HepG2 (cell line): ENCODE measurements at regions not wholly inside any gene's neighbourhood (a gene's known extent, or its start where the extent isn't known, plus 50 kb on each side); places are given as distances from the start of the nearest gene placed in this dataset.

ENCODE experiments used
- ATAC-seq: fragments of 200-7000 bp; cut with Tn5 transposase; 3 replicates; pipeline ENCODE4 v1.9.1; 2020; ENCODE audit warnings: mild to moderate bottlenecking, moderate library complexity
- BruUV-seq: library from RNA; stranded (reverse); fragments of 400-500 nt; replicated peaks from 2 replicates; lab custom pipeline; 2021; lab: Mats Ljungman, UMichigan
- CTCF ChIA-PET: fragments of 300-600 bp; formaldehyde crosslinking; extraction: SDS; loops from one replicate; lab custom pipeline; 2021; ENCODE audit warnings: low total read pairs, inconsistent platforms, low intra/inter-chr PET ratio; lab: Yijun Ruan, JAX
- POLR2A ChIA-PET: fragments of 350-600 bp; sonication (Branson Sonifier 250); formaldehyde crosslinking; loops from one replicate; lab custom pipeline; 2020; ENCODE audit warnings: antibody characterized with exemption, inconsistent platforms; lab: Yijun Ruan, JAX
- DNase-seq: peaks from one replicate; pipeline ENCODE4 v3.0.0-alpha.2; 2015; ENCODE audit warnings: low spot score
- FAIRE-seq: peaks from 3 replicates; lab custom pipeline; 2011; peaks lifted over from hg19 to GRCh38; lab: Jason Lieb, UNC
- H2AFZ ChIP-seq: one replicate; pipeline ENCODE4 v1.6.1; 2011; ENCODE audit warnings: low read length, inconsistent platforms
- H3K27ac ChIP-seq: fragments of 300-600 bp; 3 replicates; pipeline ENCODE4 v1.8.0; 2011; ENCODE audit warnings: mixed run types, mild to moderate bottlenecking, mixed read lengths, low read length, inconsistent platforms; ENCODE audit not compliant: insufficient read depth; ENCODE audit errors: extremely low read length
- H3K27me3 ChIP-seq, 2 experiments: fragments of 200-600 bp in 1 of 2; 2 replicates in 1 of 2; 3 replicates in 1 of 2; pipeline versions ENCODE4 v1.6.0 to v1.8.0; 2011; ENCODE audit warnings: low read length in 2 of 2, mild to moderate bottlenecking in 2 of 2, moderate library complexity in 2 of 2, inconsistent platforms in 1 of 2; ENCODE audit not compliant: insufficient read depth in 2 of 2, control insufficient read depth in 1 of 2
- H3K36me3 ChIP-seq, 2 experiments: fragments of 200-600 bp in 1 of 2; replicated peaks in 1 of 2; 2 replicates in 1 of 2; 3 replicates in 1 of 2; pipeline versions ENCODE4 v1.5.1 to v1.8.0; 2011; ENCODE audit warnings: low read length in 2 of 2, inconsistent platforms in 1 of 2; ENCODE audit not compliant: insufficient read depth in 2 of 2, control insufficient read depth in 1 of 2
- H3K4me1 ChIP-seq: 2 replicates; pipeline ENCODE4 v1.5.1; 2012; ENCODE audit warnings: low read length, inconsistent platforms; ENCODE audit not compliant: insufficient read depth
- H3K4me2 ChIP-seq: 2 replicates; pipeline ENCODE4 v1.6.0; 2011; ENCODE audit warnings: low read depth, low read length, inconsistent platforms
- H3K4me3 ChIP-seq, 3 experiments: fragments of 200-600 bp in 1 of 3; sonication (generic), shearing (Covaris generic) in 1 of 3; replicated peaks in 1 of 3; 2 replicates each; pipeline ENCODE4 v1.5.1; 2011 to 2016; ENCODE audit warnings: low read length in 3 of 3, inconsistent platforms in 2 of 3, low read depth in 2 of 3, mild to moderate bottlenecking in 2 of 3, control low read depth in 1 of 3, mixed read lengths in 1 of 3; ENCODE audit not compliant: insufficient read depth in 1 of 3
- H3K79me2 ChIP-seq: one replicate; pipeline ENCODE4 v1.6.1; 2011; ENCODE audit warnings: low read length, inconsistent platforms; ENCODE audit not compliant: insufficient read depth
- H3K9ac ChIP-seq: 2 replicates; pipeline ENCODE4 v1.6.0; 2011; ENCODE audit warnings: mild to moderate bottlenecking, low read depth, low read length, inconsistent platforms; ENCODE audit not compliant: insufficient read depth
- H3K9me3 ChIP-seq: 2 replicates; pipeline ENCODE4 v1.5.1; 2012; ENCODE audit warnings: mild to moderate bottlenecking, low read length
- H4K20me1 ChIP-seq: 2 replicates; pipeline ENCODE4 v1.6.0; 2011; ENCODE audit warnings: inconsistent platforms, mild to moderate bottlenecking, low read length, moderate library complexity; ENCODE audit not compliant: insufficient read depth
- CBX1 ChIP-seq: IDR thresholded peaks from one replicate; pipeline ENCODE4 v1.6.1; 2016; ENCODE audit warnings: antibody characterized with exemption, low read depth
- HDAC6 ChIP-seq: fragments of 200-600 bp; sonication (generic); IDR thresholded peaks from 2 replicates; pipeline ENCODE4 v1.7.0; 2017; ENCODE audit warnings: mild to moderate bottlenecking, antibody characterized with exemption, low read length, low read depth
- RFX1 ChIP-seq: fragments of 450-650 bp; IDR thresholded peaks from 2 replicates; pipeline ENCODE4 v1.6.1; 2017
- SP2 ChIP-seq: sonication (generic); formaldehyde crosslinking; IDR thresholded peaks from 2 replicates; pipeline ENCODE4 v1.5.1; 2020; ENCODE audit warnings: mild to moderate bottlenecking, missing genetic modification reagents
- SRSF4 ChIP-seq: fragments of 200-400 bp; formaldehyde crosslinking; IDR thresholded peaks from one replicate; pipeline ENCODE4 v1.6.1; 2018; ENCODE audit warnings: mild to moderate bottlenecking, low read depth, low read length, moderate library complexity; ENCODE audit not compliant: poor library complexity, severe bottlenecking
- ZBTB38 ChIP-seq: sonication (generic); formaldehyde crosslinking; IDR thresholded peaks from 2 replicates; pipeline ENCODE4 v1.5.1; 2020; ENCODE audit warnings: mild to moderate bottlenecking, missing genetic modification reagents
- ZNF235 ChIP-seq: sonication (generic); formaldehyde crosslinking; IDR thresholded peaks from 2 replicates; pipeline ENCODE4 v1.8.1; 2023; ENCODE audit warnings: mild to moderate bottlenecking, missing genetic modification reagents, borderline replicate concordance
- ZNF430 ChIP-seq: sonication (generic); formaldehyde crosslinking; IDR thresholded peaks from 2 replicates; pipeline ENCODE4 v1.9.0; 2021; ENCODE audit warnings: mild to moderate bottlenecking, missing genetic modification reagents
- WGBS: methylation state at CpG from one replicate; pipeline ENCODE4 v1.1.6; 2017; ENCODE audit warnings: low lambda C conversion rate; 5-methylcytosine and 5-hydroxymethylcytosine counted together
- in situ Hi-C: cut with HindIII; loops from 2 replicates; pipeline ENCODE4 v1.10.0; 2017; ENCODE audit warnings: low pct_unique_long_range_greater_than_20kb; ENCODE audit not compliant: extremely low pct_ligation_motif_present
- intact Hi-C: fragments of 100-400 bp; cut with micrococcal nuclease; formaldehyde crosslinking; loops from one replicate; pipeline ENCODE4 v1.10.0; 2022; ENCODE audit not compliant: unreplicated experiment
- TF ChIP-seq, protein P1 (sequence below): sonication (generic); formaldehyde crosslinking; IDR thresholded peaks from 2 replicates; pipeline ENCODE4 v1.8.1; 2023; ENCODE audit warnings: mild to moderate bottlenecking, moderate library complexity, missing genetic modification reagents
- TF ChIP-seq, protein P2 (sequence below): sonication (generic); formaldehyde crosslinking; IDR thresholded peaks from 2 replicates; pipeline ENCODE4 v1.8.0; 2022; ENCODE audit warnings: missing genetic modification reagents, low read depth, mild to moderate bottlenecking, borderline replicate concordance
- TF ChIP-seq, protein P3 (sequence below): sonication (generic); formaldehyde crosslinking; IDR thresholded peaks from 2 replicates; pipeline ENCODE4 v1.8.1; 2023; ENCODE audit warnings: mild to moderate bottlenecking, inconsistent platforms, moderate library complexity, missing genetic modification reagents, borderline replicate concordance
- TF ChIP-seq, protein P4 (sequence below): sonication (generic); formaldehyde crosslinking; IDR thresholded peaks from 2 replicates; pipeline ENCODE4 v1.8.0; 2022; ENCODE audit warnings: missing genetic modification reagents, mild to moderate bottlenecking, moderate library complexity, borderline replicate concordance
- TF ChIP-seq, protein P5 (sequence below): sonication (generic); formaldehyde crosslinking; IDR thresholded peaks from 2 replicates; pipeline ENCODE4 v1.4.0; 2020; ENCODE audit warnings: low read depth, missing genetic modification reagents

DNA sequence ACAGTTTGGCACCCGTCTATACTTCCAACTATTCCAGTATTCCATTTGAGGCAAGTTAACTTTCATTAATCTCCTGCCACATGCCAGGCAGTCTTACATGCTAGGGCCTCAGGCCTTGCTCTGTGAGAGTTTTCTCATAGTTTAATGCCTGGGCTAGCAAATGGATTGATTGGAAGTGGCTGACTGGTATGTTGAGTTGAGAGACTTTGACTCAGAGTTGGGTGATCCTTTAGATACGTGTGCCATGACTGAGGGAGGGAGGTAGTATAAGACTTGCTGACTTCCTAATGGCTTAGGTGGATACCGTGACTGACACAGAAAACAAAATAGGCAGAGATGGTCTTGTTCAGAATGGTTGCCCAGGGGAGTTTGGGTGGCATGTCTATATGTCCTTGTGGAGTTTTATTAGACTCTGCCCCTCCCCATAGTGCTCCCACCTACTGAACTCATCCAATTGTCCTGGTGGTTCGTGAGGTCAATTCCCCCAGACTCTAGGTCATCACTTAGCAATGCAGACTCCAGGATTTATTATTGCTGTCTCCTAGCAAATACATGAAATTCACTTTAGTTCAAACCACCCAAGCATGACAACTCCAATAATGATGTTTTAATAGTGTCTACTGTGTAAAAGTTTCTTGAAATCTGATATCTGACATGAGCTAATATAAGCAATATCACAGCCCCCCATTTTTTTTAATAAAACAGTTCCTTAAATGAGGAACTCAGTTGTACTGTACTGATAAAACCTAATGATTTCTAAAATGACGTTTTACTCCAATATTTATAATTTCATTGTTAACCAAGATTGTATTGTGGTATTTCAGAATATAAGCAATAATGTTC, 413.9 kb upstream of the MDFIC2 start:
- in situ Hi-C loops (no loop called here), intact Hi-C loops (no loop called here)
- POLR2A ChIA-PET: no interaction called here
- Histone ChIP-seq H3K79me2 (no peaks in the 10 kb centered on the region), H3K27me3 (no peaks in the 10 kb centered on the region; a peak in 1 of 5 replicates), H3K4me2 (no peak overlapping the region), H4K20me1 (no peaks in the 10 kb centered on the region), H3K4me3 (no peak overlapping the region), H3K4me1 (no peaks in the 10 kb centered on the region), H3K9ac (no peak overlapping the region), H3K27ac (no peak overlapping the region), H3K36me3 (no peaks in the 10 kb centered on the region), H2AFZ (no peak overlapping the region), H3K9me3 (no peaks in the 10 kb centered on the region)
- WGBS: 2% methylated on average over 5 of the region's 5 CpGs
- no peak for DNase-seq
- no TSS peak for BruUV-seq
- CTCF ChIA-PET: no interaction called here
- no peak for FAIRE-seq
- no peak for ATAC-seq
- TF ChIP-seq SP2 (CRISPR knock-in tag) (no peak), CBX1 (no peak), HDAC6 (no peak), ZBTB38 (CRISPR knock-in tag) (no peak), SRSF4 (no peak), ZNF430 (CRISPR knock-in tag) (no peak), RFX1 (no peak), ZNF235 (CRISPR knock-in tag) (no peak)
- TF ChIP-seq, protein P1, sequence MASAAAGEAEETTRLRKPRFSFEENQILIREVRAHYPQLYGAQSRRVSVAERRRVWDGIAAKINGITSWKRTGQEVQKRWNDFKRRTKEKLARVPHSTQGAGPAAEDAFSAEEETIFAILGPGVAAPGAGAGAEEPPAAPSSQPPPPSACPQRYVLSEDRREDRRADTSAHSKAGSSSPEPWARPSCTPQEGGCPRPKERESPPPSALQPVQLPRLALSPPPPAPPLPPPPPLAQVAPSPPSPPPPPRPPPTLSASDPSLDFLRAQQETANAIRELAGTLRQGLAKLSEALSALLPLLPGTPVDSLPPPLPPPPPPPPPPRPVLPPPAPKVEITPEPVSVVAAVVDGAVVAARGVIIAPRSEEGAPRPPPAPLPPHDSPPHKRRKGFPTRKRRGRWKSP (CRISPR knock-in tag): no peak
- TF ChIP-seq, protein P2, sequence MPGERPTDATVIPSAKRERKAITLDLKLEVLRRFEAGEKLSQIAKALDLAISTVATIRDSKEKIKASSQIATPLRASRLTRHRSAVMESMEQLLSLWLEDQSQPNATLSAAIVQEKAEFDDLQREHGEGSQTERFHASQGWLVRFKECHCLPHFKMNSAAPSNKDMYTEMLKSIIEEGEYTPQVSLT (CRISPR knock-in tag): no peak
- TF ChIP-seq, protein P3, sequence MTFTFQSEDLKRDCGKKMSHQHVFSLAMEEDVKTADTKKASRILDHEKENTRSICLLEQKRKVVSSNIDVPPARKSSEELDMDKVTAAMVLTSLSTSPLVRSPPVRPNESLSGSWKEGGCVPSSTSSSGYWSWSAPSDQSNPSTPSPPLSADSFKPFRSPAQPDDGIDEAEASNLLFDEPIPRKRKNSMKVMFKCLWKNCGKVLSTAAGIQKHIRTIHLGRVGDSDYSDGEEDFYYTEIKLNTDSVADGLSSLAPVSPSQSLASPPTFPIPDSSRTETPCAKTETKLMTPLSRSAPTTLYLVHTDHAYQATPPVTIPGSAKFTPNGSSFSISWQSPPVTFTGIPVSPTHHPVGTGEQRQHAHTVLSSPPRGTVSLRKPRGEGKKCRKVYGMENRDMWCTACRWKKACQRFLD (CRISPR knock-in tag): no peak
- TF ChIP-seq, protein P4, sequence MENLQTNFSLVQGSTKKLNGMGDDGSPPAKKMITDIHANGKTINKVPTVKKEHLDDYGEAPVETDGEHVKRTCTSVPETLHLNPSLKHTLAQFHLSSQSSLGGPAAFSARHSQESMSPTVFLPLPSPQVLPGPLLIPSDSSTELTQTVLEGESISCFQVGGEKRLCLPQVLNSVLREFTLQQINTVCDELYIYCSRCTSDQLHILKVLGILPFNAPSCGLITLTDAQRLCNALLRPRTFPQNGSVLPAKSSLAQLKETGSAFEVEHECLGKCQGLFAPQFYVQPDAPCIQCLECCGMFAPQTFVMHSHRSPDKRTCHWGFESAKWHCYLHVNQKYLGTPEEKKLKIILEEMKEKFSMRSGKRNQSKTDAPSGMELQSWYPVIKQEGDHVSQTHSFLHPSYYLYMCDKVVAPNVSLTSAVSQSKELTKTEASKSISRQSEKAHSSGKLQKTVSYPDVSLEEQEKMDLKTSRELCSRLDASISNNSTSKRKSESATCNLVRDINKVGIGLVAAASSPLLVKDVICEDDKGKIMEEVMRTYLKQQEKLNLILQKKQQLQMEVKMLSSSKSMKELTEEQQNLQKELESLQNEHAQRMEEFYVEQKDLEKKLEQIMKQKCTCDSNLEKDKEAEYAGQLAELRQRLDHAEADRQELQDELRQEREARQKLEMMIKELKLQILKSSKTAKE (CRISPR knock-in tag): no peak
- TF ChIP-seq, protein P5, sequence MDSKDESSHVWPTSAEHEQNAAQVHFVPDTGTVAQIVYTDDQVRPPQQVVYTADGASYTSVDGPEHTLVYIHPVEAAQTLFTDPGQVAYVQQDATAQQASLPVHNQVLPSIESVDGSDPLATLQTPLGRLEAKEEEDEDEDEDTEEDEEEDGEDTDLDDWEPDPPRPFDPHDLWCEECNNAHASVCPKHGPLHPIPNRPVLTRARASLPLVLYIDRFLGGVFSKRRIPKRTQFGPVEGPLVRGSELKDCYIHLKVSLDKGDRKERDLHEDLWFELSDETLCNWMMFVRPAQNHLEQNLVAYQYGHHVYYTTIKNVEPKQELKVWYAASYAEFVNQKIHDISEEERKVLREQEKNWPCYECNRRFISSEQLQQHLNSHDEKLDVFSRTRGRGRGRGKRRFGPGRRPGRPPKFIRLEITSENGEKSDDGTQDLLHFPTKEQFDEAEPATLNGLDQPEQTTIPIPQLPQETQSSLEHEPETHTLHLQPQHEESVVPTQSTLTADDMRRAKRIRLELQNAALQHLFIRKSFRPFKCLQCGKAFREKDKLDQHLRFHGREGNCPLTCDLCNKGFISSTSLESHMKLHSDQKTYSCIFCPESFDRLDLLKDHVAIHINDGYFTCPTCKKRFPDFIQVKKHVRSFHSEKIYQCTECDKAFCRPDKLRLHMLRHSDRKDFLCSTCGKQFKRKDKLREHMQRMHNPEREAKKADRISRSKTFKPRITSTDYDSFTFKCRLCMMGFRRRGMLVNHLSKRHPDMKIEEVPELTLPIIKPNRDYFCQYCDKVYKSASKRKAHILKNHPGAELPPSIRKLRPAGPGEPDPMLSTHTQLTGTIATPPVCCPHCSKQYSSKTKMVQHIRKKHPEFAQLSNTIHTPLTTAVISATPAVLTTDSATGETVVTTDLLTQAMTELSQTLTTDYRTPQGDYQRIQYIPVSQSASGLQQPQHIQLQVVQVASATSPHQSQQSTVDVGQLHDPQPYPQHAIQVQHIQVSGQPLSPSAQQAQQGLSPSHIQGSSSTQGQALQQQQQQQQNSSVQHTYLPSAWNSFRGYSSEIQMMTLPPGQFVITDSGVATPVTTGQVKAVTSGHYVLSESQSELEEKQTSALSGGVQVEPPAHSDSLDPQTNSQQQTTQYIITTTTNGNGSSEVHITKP (CRISPR knock-in tag): no peak
